ENCODE measurements at regions not wholly inside any gene's neighbourhood (a gene's known extent, or its start where the extent isn't known, plus 50 kb on each side); places are given as distances from the start of the nearest gene placed in this dataset.

DNA sequence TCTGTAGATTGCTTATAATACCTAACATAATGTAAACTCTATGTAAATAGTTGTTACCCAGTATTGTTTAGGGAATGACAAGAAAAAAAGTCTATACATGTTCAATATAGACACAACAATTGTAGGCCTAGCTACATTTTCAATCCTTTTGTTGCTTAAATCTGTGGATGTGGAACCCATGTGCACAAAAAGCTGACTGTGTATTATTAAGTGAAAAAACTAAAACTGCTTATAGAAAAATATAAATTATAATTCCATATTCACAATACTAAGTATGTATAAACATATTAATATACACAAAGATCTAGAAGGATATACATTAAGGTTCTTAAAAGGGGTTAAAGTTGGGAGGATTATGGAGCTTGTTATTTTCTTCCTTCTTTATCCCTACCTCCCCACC is 188.7 kb downstream of the PIK3R1 start:
- H3K27ac ChIP-seq (ENCODE audit: low read depth, low read length), result no peak overlapping the region

DNA sequence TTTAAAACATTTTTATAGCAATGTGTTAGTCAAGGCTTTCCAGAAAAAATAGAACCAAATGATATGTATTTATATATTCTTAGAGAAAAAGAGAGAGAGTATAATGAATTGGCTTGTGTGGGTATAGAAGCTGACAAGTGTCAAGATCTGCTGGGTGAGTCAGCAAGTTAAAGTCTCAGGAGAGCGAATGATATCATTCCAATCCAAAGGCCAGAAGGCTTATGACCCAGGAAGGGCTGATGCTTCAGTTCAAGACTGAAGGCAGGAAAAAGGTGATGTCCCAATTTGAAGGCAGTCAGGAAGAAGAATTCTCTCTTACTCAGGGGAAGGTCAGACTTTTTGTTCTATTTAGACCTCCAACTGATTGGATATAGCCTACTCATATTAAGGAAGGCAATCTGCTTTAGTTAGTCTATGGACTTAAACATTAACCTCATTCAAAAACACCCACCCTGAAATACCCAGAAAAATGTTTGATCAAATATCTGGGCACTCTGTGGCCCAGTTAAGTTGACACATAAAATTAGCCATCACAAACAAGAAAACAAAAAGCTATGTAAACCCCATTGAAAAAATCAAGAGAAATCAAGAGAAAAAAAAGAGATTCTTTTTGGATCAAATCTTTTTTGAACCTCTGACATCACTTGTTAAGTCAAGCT is 189.6 kb downstream of the PIK3R1 start:
- H3K27ac ChIP-seq (ENCODE audit: low read depth, low read length), result no peak overlapping the region
- WGBS, 3 donors, result 82 to 88% (median 84%) methylated on average over 1 of the region's 1 CpG

DNA sequence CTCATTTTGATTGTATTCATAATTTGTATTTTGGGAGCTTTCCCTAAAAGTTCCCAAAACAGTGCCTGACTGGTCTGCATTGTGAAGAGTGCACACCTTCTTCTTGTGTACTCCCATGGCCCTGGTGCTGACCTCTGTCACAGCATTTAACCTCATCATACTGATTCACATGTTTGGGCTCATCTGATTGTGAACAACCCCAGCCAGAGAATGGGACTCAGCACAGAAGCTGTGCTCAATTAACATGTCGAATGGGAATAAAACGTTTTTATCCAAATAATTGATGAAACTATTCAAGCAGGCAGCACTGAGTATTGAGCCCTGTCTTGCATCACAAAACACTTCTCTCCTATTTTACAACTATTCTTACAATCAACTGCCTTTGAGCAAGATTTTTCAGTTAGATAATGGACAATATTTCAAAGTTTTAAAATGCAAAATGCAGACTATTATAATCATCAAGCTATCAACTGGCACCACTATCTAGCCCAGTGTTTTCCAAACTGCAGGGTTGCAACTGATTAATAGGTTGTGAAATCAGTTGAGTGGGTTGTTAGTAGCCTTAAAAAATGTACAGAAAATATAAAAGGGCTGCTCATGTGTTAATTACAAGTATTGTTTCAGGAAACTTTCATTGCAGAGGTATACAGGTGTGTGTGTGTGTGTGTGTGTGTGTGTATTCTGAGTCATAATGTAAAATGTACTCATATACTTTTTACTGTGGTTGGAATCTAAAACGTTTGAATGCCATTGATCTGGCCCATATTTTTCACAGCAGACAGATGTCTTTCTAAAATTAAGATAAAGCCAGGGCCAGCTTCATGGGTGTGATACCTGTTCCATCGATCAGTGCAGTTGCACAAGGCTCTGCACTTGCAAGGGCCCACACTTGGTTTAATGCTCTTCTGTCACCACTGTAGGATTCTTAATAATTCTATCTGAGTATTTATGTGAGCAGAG is 190.5 kb downstream of the PIK3R1 start:
- 44 to 68% (median 67%) methylated on average over 4 of the region's 4 CpGs for WGBS, 3 donors
- no peak overlapping the region for H3K27ac ChIP-seq (ENCODE audit: low read depth, low read length)

DNA sequence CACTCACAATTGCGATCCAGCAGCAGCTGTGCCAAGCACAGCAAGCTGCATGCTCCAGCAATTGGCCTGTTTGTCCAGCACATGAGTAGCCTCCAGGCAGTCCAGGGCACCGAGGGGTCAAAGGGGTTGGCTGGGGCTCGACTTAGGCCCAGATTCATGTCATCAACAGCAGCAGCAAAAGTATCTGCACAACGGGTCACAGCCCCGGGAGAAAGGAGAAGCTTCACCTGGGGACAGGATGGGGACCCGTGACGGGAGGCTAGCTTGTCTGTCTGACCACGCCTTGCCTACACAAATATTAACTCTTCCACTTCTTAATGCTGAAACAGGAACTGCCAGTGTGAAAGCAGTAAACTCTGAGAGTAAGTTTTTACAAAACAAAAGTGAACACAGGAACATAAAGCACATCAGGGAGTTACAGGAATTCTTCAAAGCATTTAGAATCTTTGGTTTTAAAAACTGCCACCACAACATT is 191.2 kb downstream of the PIK3R1 start:
- 37 to 51% (median 48%) methylated on average over 8 of the region's 8 CpGs for WGBS, 3 donors
- no peak overlapping the region for H3K27ac ChIP-seq (ENCODE audit: low read depth, low read length)

DNA sequence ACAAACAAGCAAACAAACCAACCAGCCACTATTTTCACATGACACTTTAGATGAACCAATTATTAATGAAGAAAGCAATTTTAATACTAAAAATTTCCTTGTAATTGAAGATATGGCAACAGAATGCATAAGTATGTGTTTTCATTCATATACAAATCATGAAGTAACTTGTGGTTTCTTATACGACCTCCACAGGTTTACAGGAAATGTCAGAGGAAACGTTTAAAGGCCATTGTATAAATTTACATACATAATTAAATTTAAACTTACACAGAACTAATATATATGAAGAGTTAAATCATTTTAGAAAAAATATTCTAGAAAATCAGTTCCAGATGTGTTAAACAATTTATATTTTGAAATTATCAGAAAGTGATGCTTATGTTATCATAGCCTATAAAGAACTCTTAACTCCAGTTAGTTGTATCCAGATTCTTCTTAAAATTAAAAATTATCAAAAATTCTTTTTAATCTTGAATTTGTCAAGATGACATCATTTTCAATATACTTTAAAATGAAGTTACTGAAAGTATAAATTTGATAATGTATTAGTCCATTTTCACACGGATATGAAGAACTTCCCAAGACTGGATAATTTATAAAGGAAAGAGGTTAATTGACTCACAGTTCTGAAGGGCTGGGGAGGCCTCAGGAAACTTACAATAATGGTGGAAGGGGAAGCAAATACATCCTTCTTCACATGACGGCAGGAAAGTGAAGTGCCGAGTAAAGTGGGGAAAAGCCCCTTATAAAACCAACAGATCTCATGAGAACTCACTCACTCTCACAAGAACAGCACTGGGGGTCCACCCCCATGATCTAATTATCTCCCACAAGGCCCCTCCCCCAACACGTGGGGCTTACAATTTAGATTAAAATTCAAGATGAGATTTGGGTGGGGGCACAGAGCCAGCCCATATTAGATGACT is 192.0 kb downstream of the PIK3R1 start:
- WGBS, 3 donors, result 54 to 72% (median 62%) methylated on average over 6 of the region's 6 CpGs
- H3K27ac ChIP-seq (ENCODE audit: low read depth, low read length), result no peak overlapping the region

DNA sequence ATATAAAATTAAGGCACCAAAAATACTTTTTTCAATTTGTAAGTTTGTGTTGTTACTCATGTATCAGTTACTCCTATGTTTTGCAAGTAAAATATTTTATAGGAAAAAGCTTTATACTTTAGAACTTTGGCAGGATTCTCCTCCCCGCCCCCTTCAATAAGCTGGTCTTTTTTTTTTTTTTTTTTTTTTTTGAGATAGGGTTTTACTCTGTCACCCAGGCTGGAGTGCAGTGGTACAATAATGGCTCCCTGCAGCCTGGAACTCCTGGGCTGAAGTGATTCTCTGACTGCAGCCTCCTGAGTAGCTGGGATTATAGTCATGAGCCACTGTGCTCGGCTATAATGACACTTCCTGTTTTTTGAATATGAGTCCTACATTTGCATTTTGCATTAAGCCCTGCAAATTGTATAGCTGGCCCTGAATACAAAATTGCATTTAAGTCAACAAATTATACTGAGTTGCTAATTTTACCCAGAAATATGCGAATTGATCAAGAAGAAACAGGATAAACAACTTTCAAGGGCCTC is 192.9 kb downstream of the PIK3R1 start:
- no peak overlapping the region for H3K27ac ChIP-seq (ENCODE audit: low read depth, low read length)
- WGBS, 3 donors, result 88 to 95% (median 94%) methylated on average over 3 of the region's 3 CpGs

DNA sequence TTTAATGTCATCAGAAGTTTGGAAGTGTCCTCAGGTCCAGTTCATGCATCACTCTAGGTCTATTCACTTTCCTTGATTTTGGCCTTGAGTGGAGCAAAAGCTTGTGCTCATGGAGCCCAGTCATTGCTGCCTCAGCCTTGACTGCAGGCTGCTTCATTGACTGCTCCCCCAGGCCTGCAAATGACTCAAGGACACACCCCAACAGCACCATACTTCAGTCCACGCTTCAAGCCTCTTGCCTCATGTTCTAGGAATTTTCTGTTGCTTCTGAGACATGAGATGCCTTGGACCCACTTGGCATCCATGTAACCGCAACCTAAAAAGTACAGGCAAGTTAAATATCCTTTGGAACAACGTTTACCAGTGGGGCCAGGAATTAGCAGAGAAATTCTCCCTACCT is 193.7 kb downstream of the PIK3R1 start:
- H3K27ac ChIP-seq (ENCODE audit: low read depth, low read length), result no peak overlapping the region
- 79 to 85% (median 79%) methylated on average over 3 of the region's 3 CpGs for WGBS, 3 donors

DNA sequence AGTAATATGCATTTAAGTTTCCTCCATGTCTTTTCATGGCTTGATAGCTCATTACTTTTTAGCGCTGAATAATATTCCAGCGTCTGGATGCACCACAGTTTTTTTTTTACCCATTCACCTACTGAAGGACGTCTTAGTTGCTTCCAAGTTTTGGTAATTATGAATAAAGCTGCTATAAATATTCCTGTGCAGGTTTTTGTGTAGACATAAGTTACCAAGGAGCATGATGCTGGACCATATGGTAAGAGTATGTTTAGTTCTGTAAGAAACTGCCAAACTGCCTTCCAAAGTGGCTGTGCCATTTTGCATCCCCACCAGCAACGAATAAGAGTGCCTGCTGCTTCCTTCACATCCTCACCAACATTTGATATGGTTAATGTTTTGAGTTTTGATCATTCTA is 195.6 kb downstream of the PIK3R1 start:
- 76 to 98% (median 94%) methylated on average over 4 of the region's 4 CpGs for WGBS, 3 donors

DNA sequence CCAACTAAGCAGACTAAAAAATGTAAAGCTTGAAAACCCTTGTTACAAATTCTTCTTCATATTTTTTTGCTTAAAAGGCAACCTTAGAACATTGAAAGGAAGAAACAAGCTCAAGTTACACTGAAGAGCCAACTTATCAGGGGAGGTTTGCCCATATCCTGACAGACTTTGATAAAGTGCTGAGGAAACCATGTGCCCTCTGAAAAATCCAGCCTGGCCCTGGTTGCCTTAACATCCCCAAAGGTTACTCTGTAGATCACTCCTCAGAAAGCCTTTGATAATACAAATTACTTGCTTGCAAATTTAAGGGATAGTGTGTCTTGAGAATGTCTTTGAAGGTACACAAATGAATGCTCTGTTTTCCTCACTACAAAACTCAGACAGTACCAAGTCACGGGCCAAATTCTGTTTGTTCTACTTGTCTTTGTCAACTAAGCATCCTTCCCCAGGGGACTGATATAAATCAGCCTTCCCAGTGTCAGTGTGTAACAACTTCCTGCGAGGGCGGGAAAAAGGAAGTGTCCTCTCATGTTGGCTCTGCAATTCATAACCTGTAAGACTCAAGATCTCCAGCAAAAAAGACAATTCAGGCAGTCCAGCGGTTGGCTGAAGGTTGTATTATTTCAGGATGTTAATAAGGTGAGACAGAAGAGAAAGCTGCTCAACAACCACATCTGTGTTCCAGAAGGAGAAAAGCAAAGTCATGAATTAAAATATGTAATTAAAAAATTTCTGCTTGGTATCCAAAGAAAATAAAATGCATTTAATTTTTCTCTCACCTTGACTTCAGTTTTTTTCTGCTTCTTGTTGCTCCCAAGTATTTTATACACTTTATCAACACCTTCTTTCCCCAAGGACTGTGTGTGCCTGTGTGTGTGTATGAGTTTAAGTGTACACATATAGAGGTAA is 199.9 kb downstream of the PIK3R1 start:
- WGBS, 3 donors, result 27 to 62% (median 40%) methylated on average over 4 of the region's 4 CpGs
- no peak overlapping the region for H3K27ac ChIP-seq (ENCODE audit: low read depth, low read length)

More for the DNA sequence above, 195.6 kb downstream of the PIK3R1 start:
- H3K27ac ChIP-seq (ENCODE audit: low read depth, low read length), result no peak overlapping the region

DNA sequence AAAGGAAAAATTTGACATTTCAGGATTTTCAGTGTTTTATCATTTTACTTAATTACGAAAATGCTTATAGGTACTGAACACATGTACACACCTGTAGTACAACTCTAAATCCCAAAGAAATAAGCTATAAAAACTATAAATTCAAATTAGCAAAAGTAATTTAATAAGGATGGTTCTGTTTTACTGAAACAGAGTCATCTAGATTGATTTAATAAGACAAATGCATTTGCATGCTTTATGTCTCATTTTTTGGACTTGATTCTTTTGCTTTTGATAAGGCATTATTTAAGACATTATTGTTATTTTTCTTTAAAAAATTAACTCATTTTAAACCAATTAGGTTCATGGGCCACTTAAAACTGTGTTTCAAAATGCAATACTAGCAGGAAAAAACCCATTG is 201.2 kb downstream of the PIK3R1 start:
- 90 to 98% (median 97%) methylated on average over 1 of the region's 1 CpG for whole genome bisulfite sequencing, 3 donors

DNA sequence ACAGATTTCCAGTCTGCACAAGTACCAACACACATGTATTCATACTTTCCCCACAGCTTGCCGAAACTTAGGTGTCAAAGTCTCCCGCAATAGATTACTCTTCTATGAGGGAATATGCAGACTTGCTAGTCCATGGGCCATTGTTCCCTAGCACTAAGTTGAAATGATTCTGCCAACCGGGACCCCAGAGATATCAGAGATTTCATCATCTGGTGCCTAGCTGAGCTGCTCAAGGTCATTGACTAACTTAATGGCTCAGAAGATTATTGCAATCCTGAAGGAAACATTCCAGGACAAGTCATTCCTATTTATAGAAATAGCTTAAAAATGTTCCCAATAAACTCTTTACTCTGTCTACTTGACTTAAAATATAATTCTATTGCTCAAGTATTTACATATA is 202.6 kb downstream of the PIK3R1 start:
- 70 to 80% (median 77%) methylated on average over 3 of the region's 3 CpGs for WGBS, 3 donors
- no peak overlapping the region for H3K27ac ChIP-seq (ENCODE audit: low read depth, low read length)

More for the DNA sequence above, 201.2 kb downstream of the PIK3R1 start:
- H3K27ac ChIP-seq (ENCODE audit: low read depth, low read length), result no peak overlapping the region

DNA sequence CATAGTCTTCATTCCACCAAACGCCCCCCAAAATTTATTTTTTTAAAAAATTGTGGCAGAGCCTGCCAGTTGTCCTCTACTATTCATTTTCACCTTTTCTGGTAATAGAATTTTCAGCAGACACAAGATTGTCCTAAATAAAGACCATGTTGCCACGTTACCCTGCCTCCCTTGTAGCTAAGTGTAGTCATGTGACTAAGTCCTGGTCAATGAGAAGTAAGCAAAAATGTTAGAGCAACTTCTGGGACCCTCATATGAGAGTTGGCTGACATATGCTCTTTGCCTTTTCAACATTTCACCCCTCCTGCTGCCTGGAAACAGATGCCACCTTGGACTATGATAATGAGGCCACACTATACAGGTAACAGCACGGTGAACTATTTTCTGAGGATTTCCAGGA is 203.1 kb downstream of the PIK3R1 start:
- no peak overlapping the region for H3K27ac ChIP-seq (ENCODE audit: low read depth, low read length)
- WGBS, 3 donors, result 87 to 89% (median 87%) methylated on average over 3 of the region's 3 CpGs

DNA sequence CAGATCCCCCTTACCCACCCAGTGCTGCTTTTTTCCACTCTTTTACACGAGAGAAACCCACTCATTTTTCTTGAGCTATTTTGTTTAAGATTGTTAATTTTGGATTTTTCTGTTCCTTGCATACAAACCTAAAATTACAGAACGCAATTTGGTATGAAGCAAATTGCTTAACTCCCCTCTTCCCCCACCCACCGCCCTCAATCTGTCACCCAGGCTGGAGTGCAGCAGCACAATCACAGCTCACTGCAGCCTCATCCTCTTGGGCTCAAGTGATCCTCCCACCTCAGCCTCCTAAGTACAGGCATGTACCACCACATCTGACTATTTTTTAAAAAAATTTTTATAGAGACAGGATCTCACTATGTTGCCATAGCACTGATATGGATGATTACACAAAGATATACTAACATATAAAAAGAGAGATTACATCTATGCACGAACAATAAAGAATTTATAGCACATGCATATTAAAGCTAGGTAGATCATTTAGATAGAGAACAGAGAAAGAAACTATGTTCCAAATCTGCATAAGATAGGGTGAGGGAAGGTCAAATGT is 203.6 kb downstream of the PIK3R1 start:
- no peak overlapping the region for H3K27ac ChIP-seq (ENCODE audit: low read depth, low read length)
- WGBS, 3 donors, result 66 to 81% (median 79%) methylated on average over 4 of the region's 4 CpGs

DNA sequence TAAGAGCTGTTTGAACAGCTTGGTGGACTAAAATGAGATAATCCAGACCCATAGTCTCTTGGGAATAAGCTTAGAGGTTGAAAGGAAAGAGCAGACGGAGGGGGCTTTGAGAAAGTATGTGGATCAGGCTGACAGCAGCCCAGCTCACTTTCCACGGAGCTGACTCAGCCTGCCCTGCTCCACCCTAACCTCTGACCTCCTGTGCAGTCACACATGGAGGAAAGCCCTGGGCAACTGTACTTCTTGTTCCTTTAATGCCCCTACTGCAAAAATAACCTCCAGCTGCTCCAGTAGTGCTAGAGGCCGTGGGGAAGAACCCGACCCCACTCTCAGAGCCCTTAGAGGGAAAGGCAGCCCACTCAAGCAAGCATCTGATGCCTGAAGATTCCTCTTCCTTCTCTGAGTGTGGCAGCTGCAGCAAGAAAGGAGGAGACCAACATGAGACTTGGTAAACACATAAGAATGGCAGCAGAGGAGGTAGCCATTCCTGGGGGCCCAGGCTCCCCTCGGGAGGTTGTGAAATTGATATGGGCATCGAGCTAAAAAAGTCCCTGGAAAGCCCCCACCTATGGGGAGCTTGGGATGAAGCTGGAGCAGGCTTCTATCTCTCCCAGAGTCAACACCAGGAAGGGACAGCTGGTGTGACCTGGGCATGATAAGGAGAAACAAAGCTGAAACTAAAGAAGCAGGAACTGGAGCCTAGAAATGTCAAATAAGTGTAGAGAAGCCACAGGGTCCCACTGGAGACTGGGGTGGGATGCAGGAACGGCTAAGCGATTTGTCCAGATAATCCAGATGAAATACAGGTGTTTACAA is 204.3 kb downstream of the PIK3R1 start:
- H3K27ac ChIP-seq (ENCODE audit: low read depth, low read length), result no peak overlapping the region

DNA sequence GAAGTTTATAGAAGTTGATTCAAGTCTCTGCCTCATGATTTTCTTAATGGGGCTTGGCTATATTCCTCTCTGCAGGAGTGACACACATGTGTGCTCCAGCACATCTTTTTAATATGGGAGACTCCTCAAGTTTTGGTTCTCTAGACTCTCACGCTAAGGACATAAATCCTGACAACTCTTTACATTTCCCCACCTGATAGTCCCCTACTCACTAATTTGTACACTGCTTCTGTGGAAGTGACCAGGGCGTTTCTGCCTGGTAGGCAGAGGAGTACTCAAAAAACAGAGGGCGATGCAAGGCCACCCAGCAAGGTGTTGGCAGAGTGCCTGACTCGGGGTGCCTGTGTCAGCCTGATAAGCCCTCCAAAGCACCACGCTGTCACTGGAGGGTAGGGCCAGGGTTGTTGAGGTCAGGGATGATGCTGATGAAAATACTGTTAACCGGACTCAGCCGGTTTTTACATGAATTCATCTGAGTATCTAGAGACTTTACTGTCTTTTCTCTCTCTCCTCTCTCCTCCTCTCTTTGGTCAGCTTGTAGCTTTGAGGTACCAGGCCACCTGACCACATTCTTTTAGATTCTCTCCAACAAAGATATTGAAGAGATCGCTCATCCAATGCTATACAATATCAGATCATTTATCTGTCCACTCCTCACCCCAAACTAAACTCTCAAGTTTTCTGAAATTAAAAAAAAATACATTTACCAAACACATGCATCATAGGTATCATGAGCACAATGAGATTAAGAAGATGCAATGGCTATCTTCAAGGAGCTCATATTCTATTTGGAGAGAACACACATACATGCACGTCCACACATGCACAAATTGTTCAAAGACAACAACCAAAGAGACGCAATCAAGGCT is 205.2 kb downstream of the PIK3R1 start:
- no peak overlapping the region for H3K27ac ChIP-seq (ENCODE audit: low read depth, low read length)
- 70 to 78% (median 75%) methylated on average over 10 of the region's 10 CpGs for WGBS, 3 donors

More for the DNA sequence above, 204.3 kb downstream of the PIK3R1 start:
- WGBS, 3 donors, result 51 to 60% (median 51%) methylated on average over 8 of the region's 8 CpGs

Data from adipose tissue (tissue), 3 donors.